ENCODE measurements at regions not wholly inside any gene's neighbourhood (a gene's known extent, or its start where the extent isn't known, plus 50 kb on each side); places are given as distances from the start of the nearest gene placed in this dataset.

DNA sequence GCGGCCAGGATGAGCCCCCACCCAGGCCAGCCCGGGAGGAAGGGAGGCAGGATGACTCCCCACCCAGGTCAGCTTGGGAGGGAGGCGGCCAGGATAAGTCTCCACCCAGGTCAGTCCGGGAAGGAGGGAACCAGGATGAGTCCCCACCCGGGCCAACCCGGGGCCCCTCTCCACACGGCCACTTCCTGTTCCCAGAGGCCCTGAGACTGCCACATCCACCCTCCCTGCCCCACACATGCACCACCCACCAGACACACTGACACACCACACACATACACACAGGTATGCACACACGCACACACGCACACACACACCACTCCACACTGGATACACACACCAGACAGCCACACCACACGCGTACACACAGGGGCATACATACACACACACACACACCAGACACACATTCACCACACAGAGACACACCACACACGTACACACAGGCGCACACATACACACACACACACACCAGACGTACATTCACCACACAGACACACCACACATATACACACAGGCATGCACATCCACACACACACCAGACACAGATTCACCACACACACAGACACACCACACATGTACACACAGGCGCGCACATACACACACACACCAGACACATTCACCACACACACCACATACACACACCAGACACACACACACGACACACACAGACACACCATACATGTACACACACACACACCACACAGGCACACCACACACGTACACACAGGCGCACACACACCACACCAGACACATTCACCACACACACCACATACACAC is 84.9 kb upstream of the PRR5 start:
- H3K27ac ChIP-seq, result no peak overlapping the region
- no peak for TF ChIP-seq ZFX (IDR thresholded peaks at IDR 0.05; ENCODE audit: borderline replicate concordance)
- TF ChIP-seq, protein P1, sequence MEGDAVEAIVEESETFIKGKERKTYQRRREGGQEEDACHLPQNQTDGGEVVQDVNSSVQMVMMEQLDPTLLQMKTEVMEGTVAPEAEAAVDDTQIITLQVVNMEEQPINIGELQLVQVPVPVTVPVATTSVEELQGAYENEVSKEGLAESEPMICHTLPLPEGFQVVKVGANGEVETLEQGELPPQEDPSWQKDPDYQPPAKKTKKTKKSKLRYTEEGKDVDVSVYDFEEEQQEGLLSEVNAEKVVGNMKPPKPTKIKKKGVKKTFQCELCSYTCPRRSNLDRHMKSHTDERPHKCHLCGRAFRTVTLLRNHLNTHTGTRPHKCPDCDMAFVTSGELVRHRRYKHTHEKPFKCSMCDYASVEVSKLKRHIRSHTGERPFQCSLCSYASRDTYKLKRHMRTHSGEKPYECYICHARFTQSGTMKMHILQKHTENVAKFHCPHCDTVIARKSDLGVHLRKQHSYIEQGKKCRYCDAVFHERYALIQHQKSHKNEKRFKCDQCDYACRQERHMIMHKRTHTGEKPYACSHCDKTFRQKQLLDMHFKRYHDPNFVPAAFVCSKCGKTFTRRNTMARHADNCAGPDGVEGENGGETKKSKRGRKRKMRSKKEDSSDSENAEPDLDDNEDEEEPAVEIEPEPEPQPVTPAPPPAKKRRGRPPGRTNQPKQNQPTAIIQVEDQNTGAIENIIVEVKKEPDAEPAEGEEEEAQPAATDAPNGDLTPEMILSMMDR (IDR thresholded peaks at IDR 0.05), result no peak

DNA sequence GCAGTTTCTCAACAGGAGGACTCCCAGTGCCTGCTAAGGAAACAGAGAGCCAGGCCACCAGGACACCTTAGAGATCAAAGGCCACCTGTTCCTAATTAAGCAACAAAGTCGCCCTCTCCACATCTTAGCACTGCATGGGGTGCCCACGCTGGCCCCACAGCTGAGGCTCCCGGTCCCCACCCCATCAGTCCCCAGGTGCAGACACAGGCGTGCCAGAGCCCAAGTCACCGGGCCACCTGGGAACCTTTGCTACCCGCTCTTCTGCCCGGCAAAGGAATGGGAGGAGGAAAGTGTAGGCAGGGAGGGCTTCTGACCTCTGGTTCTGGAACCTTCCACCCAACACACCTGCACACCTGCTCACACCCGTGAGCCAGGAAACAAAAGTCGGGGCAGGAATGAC is 85.5 kb upstream of the PRR5 start:
- no peak overlapping the region for H3K27ac ChIP-seq
- TF ChIP-seq ZFX (IDR thresholded peaks at IDR 0.05; ENCODE audit: borderline replicate concordance), result no peak
- TF ChIP-seq, protein P1 (IDR thresholded peaks at IDR 0.05), result no peak

DNA sequence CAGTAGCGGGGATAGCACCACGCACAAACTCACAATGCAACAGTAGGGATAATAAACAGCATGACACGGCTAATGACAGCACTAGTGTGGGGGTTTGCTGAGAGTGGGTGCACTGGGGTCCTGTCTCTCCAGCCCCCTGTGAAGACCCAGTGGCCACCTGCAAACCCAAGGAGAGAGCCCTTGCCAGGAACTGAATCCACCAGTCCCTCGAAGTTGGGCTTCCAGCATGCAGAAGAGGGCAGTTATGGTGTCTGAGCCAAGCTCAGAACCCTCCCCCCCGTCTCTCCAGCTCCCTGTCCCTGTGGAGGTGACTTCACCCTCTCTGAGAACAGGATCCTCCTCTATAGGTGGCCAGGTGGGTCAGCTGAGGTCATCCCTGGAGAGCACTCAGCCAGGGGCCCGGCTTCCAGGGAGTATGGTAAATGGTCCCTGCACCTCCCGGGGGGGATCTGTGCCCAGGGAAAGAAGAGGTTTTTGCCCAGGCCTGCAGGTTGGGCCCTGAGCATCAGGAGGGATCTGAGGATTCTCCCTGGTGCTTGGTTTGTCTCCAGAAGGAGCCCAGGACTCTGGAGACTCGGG is 86.3 kb upstream of the PRR5 start:
- H3K27ac ChIP-seq, result no peak overlapping the region
- TF ChIP-seq, protein P1 (IDR thresholded peaks at IDR 0.05), result no peak
- TF ChIP-seq ZFX (IDR thresholded peaks at IDR 0.05; ENCODE audit: borderline replicate concordance), result no peak

DNA sequence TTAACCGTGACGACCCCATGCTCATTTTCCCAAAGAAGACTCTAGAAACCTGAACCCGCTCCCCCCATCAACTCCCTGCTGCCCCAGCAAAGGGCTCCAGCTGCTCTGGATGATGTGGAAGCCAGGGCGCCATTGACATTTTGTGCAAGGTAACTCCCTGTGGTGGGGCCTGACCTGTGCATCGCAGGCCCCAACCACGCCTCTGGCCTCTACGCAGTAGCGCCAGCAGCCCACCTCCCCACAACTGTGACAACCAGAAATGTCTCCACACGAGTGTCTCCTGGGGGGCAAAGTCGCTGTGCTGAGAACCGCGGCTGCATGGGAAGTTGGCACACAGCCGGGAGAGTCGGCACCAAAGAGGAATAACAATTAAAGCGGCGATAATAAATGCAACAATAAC is 86.9 kb upstream of the PRR5 start:
- no peak for TF ChIP-seq ZFX (IDR thresholded peaks at IDR 0.05; ENCODE audit: borderline replicate concordance)
- TF ChIP-seq, protein P1 (IDR thresholded peaks at IDR 0.05), result no peak
- H3K27ac ChIP-seq, result no peak overlapping the region

DNA sequence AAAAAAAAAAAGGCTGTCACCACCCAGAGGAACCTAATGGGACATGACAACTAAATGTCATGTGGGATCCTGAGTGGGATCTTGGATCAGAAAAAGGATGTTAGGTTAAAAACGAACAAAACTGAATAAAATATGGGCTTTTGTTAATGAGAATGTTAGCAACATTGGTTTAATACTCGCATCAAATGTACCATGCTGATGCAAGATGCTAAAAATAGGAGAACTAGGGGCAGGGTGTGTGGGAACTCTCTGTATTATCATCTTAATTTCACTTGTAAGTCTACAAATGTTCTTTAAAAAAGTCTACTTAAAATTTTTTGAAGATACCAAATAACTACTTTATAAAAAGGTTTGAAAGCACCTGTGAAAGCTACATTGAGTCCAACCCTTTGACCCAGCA is 88.8 kb upstream of the PRR5 start:
- no peak overlapping the region for H3K27ac ChIP-seq
- TF ChIP-seq, protein P1 (IDR thresholded peaks at IDR 0.05), result no peak
- TF ChIP-seq ZFX (IDR thresholded peaks at IDR 0.05; ENCODE audit: borderline replicate concordance), result no peak

DNA sequence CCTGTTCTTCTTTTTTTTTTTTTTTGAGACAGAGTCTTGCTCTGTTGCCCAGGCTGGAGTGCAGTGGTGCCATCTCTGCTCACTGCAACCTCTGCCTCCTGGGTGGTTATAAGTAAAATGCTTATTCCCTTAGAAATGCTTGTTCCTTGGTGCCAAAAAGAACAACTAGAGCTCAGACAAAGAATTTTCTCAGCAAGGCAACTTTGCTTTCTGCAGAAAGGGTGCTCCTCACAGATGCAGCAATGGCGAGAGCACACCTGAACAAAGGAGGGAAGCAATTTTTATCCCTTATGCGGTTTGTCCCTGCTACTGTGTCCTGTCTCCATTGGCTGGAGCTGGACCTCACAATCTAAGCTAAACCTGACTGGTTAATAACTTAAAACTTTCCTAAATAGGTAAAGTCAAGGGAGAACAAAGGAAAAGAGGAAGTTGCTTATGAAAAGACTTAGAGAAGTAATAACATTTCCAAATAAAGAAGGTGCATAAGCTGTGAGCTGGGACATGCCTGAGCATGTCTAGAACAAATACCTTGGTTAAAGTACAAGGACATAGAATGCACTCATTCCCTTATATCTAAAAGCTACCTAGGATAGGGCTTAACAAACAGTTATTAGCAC is 90.0 kb upstream of the PRR5 start:
- no peak overlapping the region for H3K27ac ChIP-seq
- no peak for TF ChIP-seq ZFX (IDR thresholded peaks at IDR 0.05; ENCODE audit: borderline replicate concordance)
- TF ChIP-seq, protein P1 (IDR thresholded peaks at IDR 0.05), result no peak

DNA sequence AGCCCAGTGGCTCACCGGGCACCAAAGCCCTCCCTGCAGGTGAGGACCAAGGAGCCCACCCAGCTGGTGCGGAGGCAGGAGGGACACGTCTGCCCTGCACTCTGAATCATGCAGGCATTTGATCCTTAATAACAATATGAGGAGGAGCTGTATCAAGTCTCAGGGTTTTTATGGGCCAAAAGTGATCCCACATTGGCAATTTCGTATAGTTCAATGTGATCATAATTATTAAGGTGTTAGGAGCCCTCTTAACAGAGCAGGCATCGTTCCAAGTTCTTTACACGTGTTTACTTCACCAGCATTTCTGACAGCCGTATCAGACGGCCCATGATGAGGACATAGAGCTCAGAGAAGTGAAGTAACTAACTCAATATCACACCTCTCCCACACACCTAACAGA is 91.9 kb upstream of the PRR5 start:
- TF ChIP-seq, protein P1 (IDR thresholded peaks at IDR 0.05), result no peak
- no peak for TF ChIP-seq ZFX (IDR thresholded peaks at IDR 0.05; ENCODE audit: borderline replicate concordance)
- H3K27ac ChIP-seq, result no peak overlapping the region
